HEK293T (cell line): ENCODE measurements at regions not wholly inside any gene's neighbourhood (a gene's known extent, or its start where the extent isn't known, plus 50 kb on each side); places are given as distances from the start of the nearest gene placed in this dataset.

ENCODE experiments used
- ARNT ChIP-seq: fragments of 450-650 bp; IDR thresholded peaks from 2 replicates; pipeline ENCODE4 v1.6.1; 2017; ENCODE audit warnings: mild to moderate bottlenecking
- BHLHE40 ChIP-seq: fragments of 450-650 bp; IDR thresholded peaks from 2 replicates; pipeline ENCODE4 v1.6.1; 2016; ENCODE audit warnings: mild to moderate bottlenecking, moderate library complexity, borderline replicate concordance
- CTBP1 ChIP-seq: fragments of 450-650 bp; IDR thresholded peaks from 2 replicates; pipeline ENCODE4 v1.6.1; 2016; ENCODE audit warnings: borderline replicate concordance
- FOXK2 ChIP-seq: fragments of 450-650 bp; IDR thresholded peaks from 2 replicates; pipeline ENCODE4 v1.6.1; 2016; ENCODE audit warnings: mild to moderate bottlenecking
- FOXM1 ChIP-seq: fragments of 450-650 bp; IDR thresholded peaks from 2 replicates; pipeline ENCODE4 v1.6.1; 2017; ENCODE audit warnings: mild to moderate bottlenecking, borderline replicate concordance
- HDGF ChIP-seq: fragments of 450-650 bp; IDR thresholded peaks from 2 replicates; pipeline ENCODE4 v1.6.1; 2017; ENCODE audit warnings: antibody characterized with exemption, borderline replicate concordance
- L3MBTL2 ChIP-seq: fragments of 450-650 bp; conservative IDR thresholded peaks from 2 replicates; pipeline ENCODE4 v1.6.1; 2016; ENCODE audit warnings: mild to moderate bottlenecking
- LEF1 ChIP-seq: fragments of 450-650 bp; IDR thresholded peaks from 2 replicates; pipeline ENCODE4 v1.6.1; 2017; ENCODE audit warnings: mild to moderate bottlenecking, borderline replicate concordance
- NFRKB ChIP-seq: fragments of 450-650 bp; IDR thresholded peaks from 2 replicates; pipeline ENCODE4 v1.6.1; 2016; ENCODE audit warnings: mild to moderate bottlenecking, moderate library complexity
- PKNOX1 ChIP-seq: fragments of 450-650 bp; IDR thresholded peaks from 2 replicates; pipeline ENCODE4 v1.6.1; 2016
- SP1 ChIP-seq: fragments of 450-650 bp; IDR thresholded peaks from 2 replicates; pipeline ENCODE4 v1.6.1; 2017
- SUZ12 ChIP-seq: fragments of 450-650 bp; IDR thresholded peaks from 2 replicates; pipeline ENCODE4 v1.6.1; 2016; ENCODE audit warnings: mild to moderate bottlenecking
- TARDBP ChIP-seq: fragments of 450-650 bp; IDR thresholded peaks from 2 replicates; pipeline ENCODE4 v1.6.1; 2016

- TF ChIP-seq PKNOX1 (no peak), LEF1 (no peak), ARNT (no peak), SP1 (no peak), NFRKB (no peak), CTBP1 (no peak), L3MBTL2 (no peak), HDGF (no peak), FOXK2 (no peak), SUZ12 (no peak), TARDBP (no peak), FOXM1 (no peak), BHLHE40 (no peak)
Observed at GRCh38 chr12:17278946-17279345, 673.0 kb upstream of the LMO3 start.
